ENCODE measurements at regions not wholly inside any gene's neighbourhood (a gene's known extent, or its start where the extent isn't known, plus 50 kb on each side); places are given as distances from the start of the nearest gene placed in this dataset.

DNA sequence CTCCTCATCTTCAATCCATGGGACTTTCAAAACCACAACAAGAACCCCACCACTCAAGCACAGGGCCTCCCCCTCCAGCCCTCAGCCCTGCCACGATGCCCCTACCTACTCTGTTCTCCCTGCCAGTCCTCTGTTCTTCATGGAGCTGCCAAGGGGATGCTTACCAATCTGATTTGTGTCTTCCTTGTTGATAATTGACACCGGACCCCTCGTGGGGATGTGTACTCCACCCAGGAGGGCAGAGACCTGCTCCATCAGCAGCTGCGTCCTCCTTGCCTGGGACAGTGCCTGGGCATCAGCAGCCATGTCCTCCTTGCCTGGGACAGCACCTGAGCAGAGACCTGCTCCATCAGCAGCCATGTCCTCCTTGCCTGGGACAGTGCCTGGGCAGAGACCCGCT, 1489.2 kb downstream of the TBC1D22A start:
- TF ChIP-seq GATA3 (IDR thresholded peaks at IDR 0.05; ENCODE audit: low read depth, low read length), result no peak
- TF ChIP-seq GATA2 (IDR thresholded peaks at IDR 0.05; ENCODE audit: low read depth, low read length), result no peak

- TF ChIP-seq GATA3 (IDR thresholded peaks at IDR 0.05; ENCODE audit: low read depth, low read length) (no peak), GATA2 (IDR thresholded peaks at IDR 0.05; ENCODE audit: low read depth, low read length) (no peak)
These were observed 1488.6 kb downstream of the TBC1D22A start for GRCh38 chr22:48250937-48251530.

- no peak for TF ChIP-seq GATA3 (IDR thresholded peaks at IDR 0.05; ENCODE audit: low read depth, low read length)
- TF ChIP-seq GATA2 (IDR thresholded peaks at IDR 0.05; ENCODE audit: low read depth, low read length), result no peak
These were observed 1487.9 kb downstream of the TBC1D22A start for GRCh38 chr22:48250286-48250895.

DNA sequence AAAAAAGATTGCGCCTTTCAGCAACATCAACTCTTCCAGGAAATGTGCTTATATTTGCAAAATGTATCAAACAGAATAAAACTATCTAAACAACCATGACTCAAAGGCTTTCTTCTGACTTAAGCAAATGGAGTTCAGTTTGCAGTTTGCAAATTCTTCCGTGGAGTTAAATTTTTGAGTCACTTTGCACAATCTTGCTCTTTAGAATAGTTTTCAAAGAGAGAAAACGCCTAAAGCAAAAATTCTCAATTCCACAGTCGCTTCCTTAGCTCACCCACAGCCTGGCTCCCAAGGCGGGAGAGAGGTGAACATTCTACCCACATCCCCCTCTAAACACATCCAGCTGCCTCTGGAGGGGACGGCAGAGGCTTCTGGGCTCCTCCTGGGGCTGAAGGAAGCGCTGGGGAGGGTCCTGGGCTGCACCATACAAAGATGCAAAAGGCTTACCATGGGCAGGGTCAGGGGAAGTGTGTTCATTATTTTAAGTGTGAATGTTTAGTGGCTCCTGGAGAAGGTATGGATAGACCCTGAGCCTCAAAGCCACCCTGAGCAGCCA, 1487.3 kb downstream of the TBC1D22A start:
- TF ChIP-seq GATA3 (IDR thresholded peaks at IDR 0.05; ENCODE audit: low read depth, low read length) (no peak), GATA2 (IDR thresholded peaks at IDR 0.05; ENCODE audit: low read depth, low read length) (no peak)

- TF ChIP-seq GATA3 (IDR thresholded peaks at IDR 0.05; ENCODE audit: low read depth, low read length) (no peak), GATA2 (IDR thresholded peaks at IDR 0.05; ENCODE audit: low read depth, low read length) (no peak)
These were observed 1486.5 kb downstream of the TBC1D22A start for GRCh38 chr22:48248901-48249455.

- TF ChIP-seq GATA3 (IDR thresholded peaks at IDR 0.05; ENCODE audit: low read depth, low read length) (no peak), GATA2 (IDR thresholded peaks at IDR 0.05; ENCODE audit: low read depth, low read length) (no peak)
These were observed 1485.4 kb downstream of the TBC1D22A start for GRCh38 chr22:48247829-48248228.

GRCh38 chr22:48245196-48245485, 1482.7 kb downstream of the TBC1D22A start:
- TF ChIP-seq GATA2 (IDR thresholded peaks at IDR 0.05; ENCODE audit: low read depth, low read length) (no peak), GATA3 (IDR thresholded peaks at IDR 0.05; ENCODE audit: low read depth, low read length) (no peak)

DNA sequence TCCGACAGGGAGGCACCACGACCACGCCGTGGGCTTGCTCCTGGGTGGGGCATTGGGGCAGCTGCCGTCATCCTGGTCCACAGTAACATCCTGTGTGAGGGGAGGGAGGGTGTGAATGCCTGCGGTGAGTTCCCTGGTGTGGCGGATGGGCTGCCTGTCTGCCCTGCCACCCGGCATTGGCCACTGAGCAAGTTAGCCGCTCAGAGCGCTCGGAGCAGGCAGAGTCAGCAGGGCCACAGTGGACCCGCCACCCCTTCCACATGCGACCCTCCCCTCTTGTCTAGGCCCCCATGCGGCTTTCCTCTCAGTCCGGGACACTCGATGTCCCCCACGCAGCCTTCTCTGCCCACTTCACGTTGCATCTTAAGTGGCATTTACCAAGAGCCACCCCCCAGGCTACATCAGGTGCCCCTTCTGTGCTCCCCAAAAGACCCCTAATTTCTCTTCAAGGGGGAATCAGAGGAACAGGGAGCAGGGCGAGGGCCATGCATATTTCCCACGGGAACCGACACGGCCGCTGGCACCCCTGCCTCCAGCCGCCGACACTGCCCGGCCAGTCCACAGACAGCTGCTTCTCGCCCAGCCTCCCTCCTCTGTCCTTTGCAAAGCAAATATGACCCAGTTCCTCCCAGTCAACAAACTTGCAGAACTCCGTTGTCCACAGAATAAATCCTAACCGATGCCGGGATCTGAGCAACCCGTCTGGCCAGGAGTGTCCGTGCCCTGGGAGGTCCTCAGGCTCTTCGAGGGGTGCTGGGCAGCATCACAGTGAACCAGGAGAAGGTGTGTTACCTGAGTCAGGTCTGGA, 1482.1 kb downstream of the TBC1D22A start:
- TF ChIP-seq GATA3 (IDR thresholded peaks at IDR 0.05; ENCODE audit: low read depth, low read length) (no peak), GATA2 (IDR thresholded peaks at IDR 0.05; ENCODE audit: low read depth, low read length) (no peak)

GRCh38 chr22:48242461-48242864, 1480.0 kb downstream of the TBC1D22A start:
- TF ChIP-seq GATA2 (IDR thresholded peaks at IDR 0.05; ENCODE audit: low read depth, low read length), result no peak
- no peak for TF ChIP-seq GATA3 (IDR thresholded peaks at IDR 0.05; ENCODE audit: low read depth, low read length)

GRCh38 chr22:48241658-48242057, 1479.2 kb downstream of the TBC1D22A start:
- TF ChIP-seq GATA2 (IDR thresholded peaks at IDR 0.05; ENCODE audit: low read depth, low read length) (no peak), GATA3 (IDR thresholded peaks at IDR 0.05; ENCODE audit: low read depth, low read length) (no peak)

DNA sequence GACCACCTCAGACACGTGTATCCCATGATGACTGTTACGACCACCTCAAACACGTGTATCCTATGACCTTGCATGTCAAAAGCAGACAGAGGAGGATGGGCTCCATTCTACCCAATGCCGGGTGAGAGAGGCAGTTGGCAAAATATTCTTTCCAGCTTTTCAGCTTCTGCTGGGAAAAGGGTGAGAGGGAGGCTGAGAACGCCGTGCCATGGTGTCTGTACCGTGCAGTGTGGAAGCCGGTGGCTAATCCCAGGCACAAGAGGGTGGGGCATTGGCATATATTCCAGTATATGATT, 1478.4 kb downstream of the TBC1D22A start:
- TF ChIP-seq GATA2 (IDR thresholded peaks at IDR 0.05; ENCODE audit: low read depth, low read length), result no peak

DNA sequence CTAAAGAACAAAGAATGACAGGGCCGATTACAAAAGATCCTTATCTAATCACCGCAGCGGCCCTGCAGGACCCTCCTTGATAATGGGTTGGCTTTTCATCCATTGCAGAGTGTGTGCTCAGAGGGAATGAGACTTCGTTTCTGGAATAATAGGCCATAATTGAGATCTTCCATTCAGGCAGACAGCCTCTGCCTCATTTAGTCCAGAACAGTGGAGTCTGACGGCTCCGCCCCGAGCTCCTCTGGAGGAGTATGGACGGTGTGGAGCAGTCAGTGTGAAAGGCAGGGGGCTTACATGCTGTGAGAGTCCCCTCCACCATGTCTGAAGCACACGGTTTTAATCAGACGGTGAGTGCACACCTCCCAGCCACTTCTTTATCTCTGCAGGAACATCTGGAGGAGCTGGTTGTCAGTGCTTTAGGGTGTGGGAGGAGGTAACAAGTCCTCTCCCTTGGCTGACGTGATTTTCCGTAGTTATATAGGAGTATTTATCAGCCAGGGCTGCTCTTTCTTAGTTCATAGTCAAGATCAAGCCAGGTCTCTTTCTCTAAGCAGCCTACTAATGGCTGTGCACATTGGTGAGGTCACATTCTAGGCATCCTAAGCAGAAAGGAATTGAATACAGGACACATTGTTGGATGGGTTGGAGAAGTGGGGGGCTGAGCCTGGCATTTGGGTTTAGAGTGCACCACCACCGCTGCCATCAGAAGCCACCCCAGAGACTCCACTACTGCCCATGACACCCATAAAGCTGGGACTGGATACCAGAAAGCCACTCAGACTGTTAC, 1477.9 kb downstream of the TBC1D22A start:
- no peak for TF ChIP-seq GATA3 (IDR thresholded peaks at IDR 0.05; ENCODE audit: low read depth, low read length)

- no peak for TF ChIP-seq GATA2 (IDR thresholded peaks at IDR 0.05; ENCODE audit: low read depth, low read length)
- no peak for TF ChIP-seq GATA3 (IDR thresholded peaks at IDR 0.05; ENCODE audit: low read depth, low read length)
These were observed 1477.2 kb downstream of the TBC1D22A start for GRCh38 chr22:48239461-48240147.

DNA sequence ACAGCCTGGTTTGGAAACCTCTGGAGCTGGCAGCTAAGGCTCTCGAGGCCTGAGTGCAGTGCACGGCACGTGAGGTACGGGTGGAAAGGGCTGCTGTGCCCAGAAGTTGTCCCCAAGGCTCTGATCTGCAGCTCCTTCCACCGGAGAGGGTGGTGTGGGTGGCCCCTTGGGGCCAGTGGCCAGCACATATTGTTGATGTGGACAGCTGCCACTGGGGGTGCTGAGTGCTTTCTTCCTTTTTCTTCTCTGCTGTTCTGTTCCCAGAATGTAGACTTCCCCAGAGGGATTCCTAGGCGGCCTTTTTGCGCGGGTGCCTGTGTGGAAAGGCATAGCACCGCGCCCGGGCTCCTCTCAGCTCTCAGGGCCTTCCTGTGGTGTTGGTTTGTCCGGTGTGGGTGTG, 1476.5 kb downstream of the TBC1D22A start:
- no peak for TF ChIP-seq GATA2 (IDR thresholded peaks at IDR 0.05; ENCODE audit: low read depth, low read length)
- no peak for TF ChIP-seq GATA3 (IDR thresholded peaks at IDR 0.05; ENCODE audit: low read depth, low read length)
